K562 (cell line): ENCODE measurements at regions not wholly inside any gene's neighbourhood (a gene's known extent, or its start where the extent isn't known, plus 50 kb on each side); places are given as distances from the start of the nearest gene placed in this dataset.

ENCODE experiments used
- ATAC-seq: fragments of 200-7000 bp; cut with Tn5 transposase; 3 replicates; pipeline ENCODE4 v1.9.1; 2020; ENCODE audit warnings: moderate library complexity
- BruUV-seq: library from RNA; stranded (reverse); fragments of 400-500 nt; replicated peaks from 2 replicates; lab custom pipeline; 2021; lab: Mats Ljungman, UMichigan
- CTCF ChIA-PET: fragments of 300-600 bp; formaldehyde crosslinking; extraction: SDS; loops from one replicate; lab custom pipeline; 2021; ENCODE audit warnings: low intra/inter-chr PET ratio; lab: Yijun Ruan, JAX
- POLR2A ChIA-PET: fragments of 300-600, 350-650 bp; sonication (Branson Sonifier 250); formaldehyde crosslinking; extraction: SDS; loops from one replicate; lab custom pipeline; 2021; ENCODE audit warnings: antibody characterized with exemption, inconsistent platforms; lab: Yijun Ruan, JAX
- DNase-seq, 4 experiments: peaks; one replicate each; pipeline versions ENCODE4 v3.0.0 to v3.0.0-alpha.2; 2011 to 2018; ENCODE audit warnings: low spot score in 3 of 4, mixed read lengths in 3 of 4; ENCODE audit errors: extremely low read depth in 1 of 4
- FAIRE-seq: peaks from 2 replicates; lab custom pipeline; 2011; peaks lifted over from hg19 to GRCh38; lab: Jason Lieb, UNC
- H2AFZ ChIP-seq: 2 replicates; pipeline ENCODE4 v1.6.0; 2011; ENCODE audit warnings: low read depth, low read length, control low read depth, inconsistent platforms
- H3K27ac ChIP-seq: fragments of 200-600 bp; 3 replicates; pipeline ENCODE4 v1.8.0; 2011; ENCODE audit warnings: low read depth, mild to moderate bottlenecking, control low read depth, inconsistent platforms, low read length, moderate library complexity, mixed read lengths; ENCODE audit errors: extremely low read depth
- H3K27me3 ChIP-seq, 2 experiments: fragments of 300-600 bp in 1 of 2; 2 replicates in 1 of 2; 3 replicates in 1 of 2; pipeline versions ENCODE4 v1.6.0 to v1.8.0; 2011; ENCODE audit warnings: inconsistent platforms in 2 of 2, low read length in 2 of 2, mild to moderate bottlenecking in 1 of 2, mixed read lengths in 1 of 2, moderate library complexity in 1 of 2; ENCODE audit not compliant: control insufficient read depth in 2 of 2, insufficient read depth in 2 of 2
- H3K36me3 ChIP-seq: fragments of 300-600 bp; 3 replicates; pipeline ENCODE4 v1.8.0; 2011; ENCODE audit warnings: mild to moderate bottlenecking, low read length, inconsistent platforms; ENCODE audit not compliant: control insufficient read depth, insufficient read depth
- H3K4me1 ChIP-seq, 2 experiments: fragments of 200-600 bp in 1 of 2; replicated peaks in 1 of 2; 2 replicates in 1 of 2; 3 replicates in 1 of 2; pipeline versions ENCODE4 v1.5.1 to v1.8.0; 2011; ENCODE audit warnings: inconsistent platforms in 2 of 2, low read length in 2 of 2, mild to moderate bottlenecking in 1 of 2, mixed read lengths in 1 of 2, moderate library complexity in 1 of 2; ENCODE audit not compliant: control insufficient read depth in 2 of 2, insufficient read depth in 2 of 2
- H3K4me2 ChIP-seq: 2 replicates; pipeline ENCODE4 v1.6.1; 2011; ENCODE audit warnings: low read length, control low read depth, inconsistent platforms, mixed read lengths; ENCODE audit not compliant: insufficient read depth
- H3K4me3 ChIP-seq: fragments of 200-600 bp; sonication (generic), shearing (Covaris generic); 2 replicates; pipeline ENCODE4 v1.5.1; 2016; ENCODE audit warnings: control low read depth, inconsistent platforms
- H3K79me2 ChIP-seq: fragments of 200-600 bp; 3 replicates; pipeline ENCODE4 v1.8.0; 2011; ENCODE audit warnings: low read length, inconsistent platforms; ENCODE audit not compliant: control insufficient read depth, insufficient read depth
- H3K9ac ChIP-seq, 2 experiments: 2 replicates each; pipeline versions ENCODE4 v1.6.0 to v1.6.1; 2011; ENCODE audit warnings: low read depth in 2 of 2, low read length in 2 of 2, control low read depth in 1 of 2, inconsistent platforms in 1 of 2, mild to moderate bottlenecking in 1 of 2, mixed read lengths in 1 of 2; ENCODE audit not compliant: insufficient read depth in 1 of 2
- H3K9me1 ChIP-seq: one replicate; pipeline ENCODE4 v1.6.0; 2011; ENCODE audit warnings: inconsistent platforms, mild to moderate bottlenecking, low read length, moderate library complexity; ENCODE audit not compliant: control insufficient read depth, insufficient read depth
- H3K9me3 ChIP-seq: replicated peaks from 2 replicates; pipeline ENCODE4 v1.5.1; 2011; ENCODE audit warnings: low read depth, low read length, inconsistent platforms; ENCODE audit not compliant: control insufficient read depth, insufficient read depth
- H4K20me1 ChIP-seq: replicated peaks from 2 replicates; pipeline ENCODE4 v1.6.1; 2011; ENCODE audit warnings: low read length, inconsistent platforms, mixed read lengths; ENCODE audit not compliant: control insufficient read depth, insufficient read depth
- CCAR2 ChIP-seq: fragments of 200-400 bp; formaldehyde crosslinking; IDR thresholded peaks from 2 replicates; pipeline ENCODE4 v1.6.1; 2017; ENCODE audit warnings: mild to moderate bottlenecking, low read depth, low read length
- E2F5 ChIP-seq: sonication (generic); formaldehyde crosslinking; IDR thresholded peaks from 2 replicates; pipeline ENCODE4 v1.8.0; 2022; ENCODE audit warnings: mild to moderate bottlenecking, missing genetic modification reagents
- ELF2 ChIP-seq: fragments of 250-450 bp; sonication (Bioruptor Pico); IDR thresholded peaks from 2 replicates; pipeline ENCODE4 v1.5.0; 2021; ENCODE audit warnings: mild to moderate bottlenecking
- FOXJ2 ChIP-seq: fragments of 200-800 bp; sonication (Bioruptor generic); IDR thresholded peaks from 2 replicates; pipeline ENCODE4 v1.6.1; 2016; ENCODE audit warnings: missing genetic modification characterization, missing compliant biosample characterization
- HDGF ChIP-seq: fragments of 450-650 bp; IDR thresholded peaks from 2 replicates; pipeline ENCODE4 v1.6.1; 2016
- KLF10 ChIP-seq: fragments of 250-450 bp; sonication (Bioruptor Pico); IDR thresholded peaks from 2 replicates; pipeline ENCODE4 v1.6.1; 2021; ENCODE audit warnings: matching md5 sums
- MAFF ChIP-seq: IDR thresholded peaks from 2 replicates; pipeline ENCODE4 v1.6.1; 2012; ENCODE audit warnings: low read length, improper control_type of control experiment
- MCM7 ChIP-seq, 2 experiments: fragments of 450-650 bp; IDR thresholded peaks; 2 replicates each; pipeline ENCODE4 v1.6.1; 2016 to 2018
- MEIS2 ChIP-seq: fragments of 450-650 bp; IDR thresholded peaks from 2 replicates; pipeline ENCODE4 v1.6.1; 2014; ENCODE audit warnings: mild to moderate bottlenecking; ENCODE audit not compliant: partially characterized antibody
- MNT ChIP-seq, 2 experiments: fragments of 450-650 bp; conservative IDR thresholded peaks; 2 replicates each; pipeline ENCODE4 v1.6.1; 2017; ENCODE audit warnings: mild to moderate bottlenecking in 2 of 2, moderate library complexity in 2 of 2
- NFE2 ChIP-seq: IDR thresholded peaks from 2 replicates; pipeline ENCODE4 v1.6.1; 2014; ENCODE audit warnings: antibody characterized with exemption, low read depth
- RNF2 ChIP-seq: sonication (generic); IDR thresholded peaks from 2 replicates; pipeline ENCODE4 v1.6.1; 2016
- YY1 ChIP-seq, 3 experiments: IDR thresholded peaks; 2 replicates each; pipeline ENCODE4 v1.6.1; 2011; ENCODE audit warnings: low read length in 2 of 3, mild to moderate bottlenecking in 2 of 3, moderate library complexity in 2 of 3, borderline replicate concordance in 1 of 3, control low read depth in 1 of 3, low read depth in 1 of 3; ENCODE audit not compliant: insufficient read depth in 3 of 3, insufficient replicate concordance in 2 of 3, control insufficient read depth in 1 of 3, insufficient read length in 1 of 3; ENCODE audit errors: extremely low read depth in 1 of 3
- ZBTB34 ChIP-seq: fragments of 250-450 bp; sonication (Bioruptor Pico); IDR thresholded peaks from 2 replicates; pipeline ENCODE4 v1.8.0; 2021; ENCODE audit warnings: mild to moderate bottlenecking, moderate library complexity
- ZNF354B ChIP-seq: fragments of 250-450 bp; sonication (Bioruptor Pico); IDR thresholded peaks from 2 replicates; pipeline ENCODE4 v1.4.0; 2020
- ZNF511 ChIP-seq: sonication (generic); formaldehyde crosslinking; IDR thresholded peaks from 2 replicates; pipeline ENCODE4 v1.8.0; 2022; ENCODE audit warnings: mild to moderate bottlenecking, missing genetic modification reagents
- ZNF561 ChIP-seq: fragments of 450-650 bp; formaldehyde crosslinking; conservative IDR thresholded peaks from 2 replicates; pipeline ENCODE4 v1.4.0; 2020; ENCODE audit warnings: mild to moderate bottlenecking, moderate library complexity
- WGBS: fragments of 100-300 bp; shearing (Covaris generic); methylation state at CpG from one replicate; pipeline ENCODE4 v1.1.6; 2016; ENCODE audit warnings: low coverage, mixed read lengths; ENCODE audit not compliant: insufficient coverage; ENCODE audit errors: missing lambda C conversion rate; 5-methylcytosine and 5-hydroxymethylcytosine counted together
- in situ Hi-C: fragments of 300-500 bp; cut with MboI; formaldehyde crosslinking; loops from 4 replicates; pipeline ENCODE4 v1.15.0; 2018; ENCODE audit warnings: inconsistent platforms, mixed read lengths
- intact Hi-C: fragments of 100-400 bp; cut with micrococcal nuclease; formaldehyde crosslinking; loops from 2 replicates; pipeline ENCODE4 v1.14.2; 2022

GRCh38 chr9:107078061-107078460 lies 205.0 kb upstream of the RAD23B start (continued):
- TF ChIP-seq ZBTB34 (CRISPR knock-in tag) (no peak), KLF10 (CRISPR knock-in tag) (no peak), HDGF (no peak), YY1 (IDR thresholded peaks at IDR 0.05; ENCODE audit: borderline replicate concordance in 1 of 3, control insufficient read depth in 1 of 3, extremely low read depth in 1 of 3, insufficient read depth in 3 of 3, insufficient read length in 1 of 3, insufficient replicate concordance in 2 of 3, low read depth in 1 of 3, low read length in 2 of 3) (no peak), ELF2 (no peak), MAFF (no peak), MNT (conservative IDR thresholded peaks at IDR 0.05) (no peak)

- Histone ChIP-seq H3K36me3 (no peaks in the 10 kb centered on the region), H3K27me3 (no peaks in the 10 kb centered on the region), H3K9ac (no peak overlapping the region), H3K9me3 (no peaks in the 10 kb centered on the region), H3K9me1 (no peaks in the 10 kb centered on the region), H2AFZ (no peak overlapping the region), H3K4me2 (no peak overlapping the region), H3K79me2 (no peaks in the 10 kb centered on the region), H3K27ac (no peak overlapping the region), H3K4me3 (no peak overlapping the region), H4K20me1 (no peaks in the 10 kb centered on the region), H3K4me1 (no peaks in the 10 kb centered on the region)
- DNase-seq = no peak
- no peak for FAIRE-seq
- ChIA-PET POLR2A (no interaction called here), CTCF (no interaction called here)
- in situ Hi-C loops (no loop called here), intact Hi-C loops (no loop called here)
- no TSS peak for BruUV-seq
- no peak for ATAC-seq
- TF ChIP-seq FOXJ2 (tag) = no peak
- TF ChIP-seq ZNF511 (CRISPR knock-in tag) = no peak
- TF ChIP-seq CCAR2 = no peak
- no peak for TF ChIP-seq RNF2
- TF ChIP-seq MNT (conservative IDR thresholded peaks at IDR 0.05) = no peak
- TF ChIP-seq E2F5 (CRISPR knock-in tag) = no peak
- no peak for TF ChIP-seq NFE2
- TF ChIP-seq ZNF354B (CRISPR knock-in tag) = no peak
- TF ChIP-seq ZNF561 (CRISPR knock-in tag) = no peak
- no peak for TF ChIP-seq MCM7 (IDR thresholded peaks at IDR 0.05)
- TF ChIP-seq MEIS2 = no peak
- 0% methylated on average over 1 of the region's 1 CpG for WGBS
Observed at GRCh38 chr9:107079589-107079988, 203.5 kb upstream of the RAD23B start.
